SK-N-SH (cell line): ENCODE measurements at regions not wholly inside any gene's neighbourhood (a gene's known extent, or its start where the extent isn't known, plus 50 kb on each side); places are given as distances from the start of the nearest gene placed in this dataset.

Experiments
- CTCF ChIA-PET: fragments of 300-600, 350-600 bp; formaldehyde crosslinking; extraction: SDS; loops from one replicate; lab custom pipeline; 2021; lab: Yijun Ruan, JAX
- POLR2A ChIA-PET: fragments of 350-600 bp; sonication (Branson Sonifier 250); formaldehyde crosslinking; extraction: SDS; loops from one replicate; lab custom pipeline; 2020; ENCODE audit warnings: antibody characterized with exemption, inconsistent platforms; lab: Yijun Ruan, JAX
- DNase-seq: peaks from one replicate; pipeline ENCODE4 v3.0.0; 2012
- H2AFZ ChIP-seq: fragments of 200-600 bp; sonication (generic); 2 replicates; pipeline ENCODE4 v1.8.1; 2016; ENCODE audit warnings: antibody characterized with exemption, mild to moderate bottlenecking, low read depth
- H3F3A ChIP-seq: fragments of 200-600 bp; sonication (generic); replicated peaks from 2 replicates; pipeline ENCODE3; 2016; ENCODE audit warnings: antibody characterized with exemption, mild to moderate bottlenecking; ENCODE audit not compliant: insufficient read depth
- H3K27ac ChIP-seq, 2 experiments: fragments of 200-500 bp in 1 of 2; fragments of 200-600 bp in 1 of 2; sonication (Bioruptor generic) in 1 of 2; sonication (generic), shearing (Covaris generic) in 1 of 2; 2 replicates each; pipeline versions ENCODE4 v1.5.1 to v1.6.1; 2014 to 2016; ENCODE audit warnings: low read depth in 2 of 2, inconsistent platforms in 1 of 2, low read length in 1 of 2, mild to moderate bottlenecking in 1 of 2, mixed read lengths in 1 of 2
- H3K27me3 ChIP-seq: fragments of 200-600 bp; sonication (generic), shearing (Covaris generic); 2 replicates; pipeline ENCODE4 v1.6.1; 2016; ENCODE audit warnings: mixed run types; ENCODE audit not compliant: insufficient read depth
- H3K36me3 ChIP-seq, 2 experiments: fragments of 200-500 bp in 1 of 2; fragments of 200-600 bp in 1 of 2; sonication (Bioruptor generic) in 1 of 2; sonication (generic) in 1 of 2; replicated peaks in 1 of 2; 2 replicates each; pipeline versions ENCODE3 to v1.5.1; 2014 to 2016; ENCODE audit warnings: low read length in 1 of 2, mild to moderate bottlenecking in 1 of 2; ENCODE audit not compliant: insufficient read depth in 2 of 2, control insufficient read depth in 1 of 2
- H3K4me1 ChIP-seq, 2 experiments: fragments of 200-500 bp in 1 of 2; fragments of 200-600 bp in 1 of 2; sonication (Bioruptor generic) in 1 of 2; sonication (generic), shearing (Covaris generic) in 1 of 2; 2 replicates each; pipeline versions ENCODE4 v1.5.1 to v1.6.1; 2014 to 2016; ENCODE audit warnings: low read depth in 1 of 2, low read length in 1 of 2, mixed run types in 1 of 2; ENCODE audit not compliant: insufficient read depth in 2 of 2, control insufficient read depth in 1 of 2
- H3K4me2 ChIP-seq: fragments of 200-600 bp; sonication (generic), shearing (Covaris generic); 2 replicates; pipeline ENCODE4 v1.6.1; 2017; ENCODE audit warnings: mixed run types
- H3K4me3 ChIP-seq, 2 experiments: fragments of 200-500 bp in 1 of 2; fragments of 200-600 bp in 1 of 2; sonication (Bioruptor generic) in 1 of 2; sonication (generic), shearing (Covaris generic) in 1 of 2; 2 replicates each; pipeline versions ENCODE4 v1.5.1 to v1.8.1; 2014 to 2016; ENCODE audit warnings: low read depth in 2 of 2, inconsistent platforms in 1 of 2, low read length in 1 of 2, mild to moderate bottlenecking in 1 of 2, mixed read lengths in 1 of 2, moderate library complexity in 1 of 2
- H3K79me2 ChIP-seq: fragments of 200-600 bp; sonication (generic); 2 replicates; pipeline ENCODE4 v1.8.1; 2017; ENCODE audit warnings: mild to moderate bottlenecking; ENCODE audit not compliant: insufficient read depth
- H3K9ac ChIP-seq: fragments of 200-600 bp; sonication (generic); 2 replicates; pipeline ENCODE4 v1.6.1; 2017; ENCODE audit warnings: mixed run types
- H3K9me2 ChIP-seq: fragments of 200-600 bp; sonication (generic); 2 replicates; pipeline ENCODE4 v1.6.1; 2017; ENCODE audit warnings: mixed run types
- H3K9me3 ChIP-seq: fragments of 200-600 bp; sonication (generic); 2 replicates; pipeline ENCODE4 v1.6.1; 2017; ENCODE audit warnings: mixed run types, mild to moderate bottlenecking, moderate library complexity
- H4K20me1 ChIP-seq: fragments of 200-600 bp; sonication (generic); 2 replicates; pipeline ENCODE4 v1.6.1; 2017; ENCODE audit warnings: mild to moderate bottlenecking, mixed run types; ENCODE audit not compliant: insufficient read depth
- CHD2 ChIP-seq: fragments of 150-350 bp; IDR thresholded peaks from 2 replicates; pipeline ENCODE4 v1.6.1; 2018; ENCODE audit warnings: low read length; ENCODE audit not compliant: partially characterized antibody
- CTCF ChIP-seq: fragments of 200-600 bp; sonication (generic); IDR thresholded peaks from 2 replicates; pipeline ENCODE4 v1.6.1; 2017; ENCODE audit warnings: antibody characterized with exemption, mild to moderate bottlenecking, moderate library complexity
- FOXM1 ChIP-seq: IDR thresholded peaks from 2 replicates; pipeline ENCODE4 v1.4.0; 2012; ENCODE audit warnings: low read depth, mild to moderate bottlenecking
- JUND ChIP-seq: IDR thresholded peaks from 2 replicates; pipeline ENCODE4 v1.4.0; 2012
- MEF2A ChIP-seq: IDR thresholded peaks from 2 replicates; pipeline ENCODE4 v1.4.0; 2012; ENCODE audit warnings: low read depth, borderline replicate concordance
- MXI1 ChIP-seq: IDR thresholded peaks from 2 replicates; pipeline ENCODE4 v1.6.1; 2012; ENCODE audit warnings: mild to moderate bottlenecking, low read depth, low read length, improper control_type of control experiment
- NFIC ChIP-seq: IDR thresholded peaks from 2 replicates; pipeline ENCODE4 v1.4.0; 2012; ENCODE audit warnings: borderline replicate concordance
- NRF1 ChIP-seq: IDR thresholded peaks from 2 replicates; pipeline ENCODE4 v1.6.1; 2012; ENCODE audit warnings: low read depth, mild to moderate bottlenecking, low read length
- PBX3 ChIP-seq: IDR thresholded peaks from 2 replicates; pipeline ENCODE4; 2012
- RAD21 ChIP-seq: IDR thresholded peaks from 2 replicates; pipeline ENCODE4 v1.6.1; 2012; ENCODE audit warnings: mild to moderate bottlenecking, low read length
- RCOR1 ChIP-seq: fragments of 150-350 bp; IDR thresholded peaks from 2 replicates; pipeline ENCODE4 v1.6.1; 2017; ENCODE audit warnings: antibody characterized with exemption, low read length
- SMC3 ChIP-seq: IDR thresholded peaks from 2 replicates; pipeline ENCODE4 v1.6.1; 2012; ENCODE audit warnings: low read depth, low read length, improper control_type of control experiment
- TAF1 ChIP-seq: IDR thresholded peaks from 2 replicates; pipeline ENCODE4 v1.6.1; 2012; ENCODE audit warnings: low read depth, mild to moderate bottlenecking, low read length, moderate library complexity, borderline replicate concordance
- TCF12 ChIP-seq: IDR thresholded peaks from 2 replicates; pipeline ENCODE4 v1.4.0; 2012
- YY1 ChIP-seq: IDR thresholded peaks from 2 replicates; pipeline ENCODE4 v1.4.0; 2012; ENCODE audit warnings: low read depth, mild to moderate bottlenecking
- WGBS: methylation state at CpG from one replicate; pipeline ENCODE4 v1.1.6; 2017; ENCODE audit warnings: low lambda C conversion rate; 5-methylcytosine and 5-hydroxymethylcytosine counted together

- no peak for TF ChIP-seq MXI1
These were observed 86.2 kb upstream of the KCNK12 start (continued) for GRCh38 chr2:47656715-47657600.

- no peaks in the 10 kb centered on the region for H3K79me2 ChIP-seq
- 73% methylated on average over 2 of the region's 2 CpGs for WGBS
- no peak overlapping the region for H3K9ac ChIP-seq
- DNase-seq = no peak
- H3K4me3 ChIP-seq = no peak overlapping the region
- no peak overlapping the region for H3K4me2 ChIP-seq
- POLR2A ChIA-PET = no interaction called here
- H3K27me3 ChIP-seq = peaks cover 11% of the 10 kb centered on the region; the same call in 1 of the 2 replicates
- no peaks in the 10 kb centered on the region for H4K20me1 ChIP-seq
- no peaks in the 10 kb centered on the region for H3F3A ChIP-seq
- H2AFZ ChIP-seq = no peak overlapping the region
- no peaks in the 10 kb centered on the region for H3K9me2 ChIP-seq
- H3K36me3 ChIP-seq = no peaks in the 10 kb centered on the region
- no peak overlapping the region for H3K27ac ChIP-seq
- H3K9me3 ChIP-seq = no peaks in the 10 kb centered on the region
- H3K4me1 ChIP-seq = peaks cover 0 to 11% of the 10 kb centered on the region in 2 experiments; a peak in 1 of 4 replicates
- CTCF ChIA-PET = interaction anchor here (1.0 to 2.3 kb wide), 2 partner anchors 111 to 112 kb away, joined by 3 to 24 read pairs; no protein-coding TSS in a partner anchor
- TF ChIP-seq MXI1 (no peak), CTCF (no peak), YY1 (no peak), TAF1 (no peak), JUND (no peak), FOXM1 (no peak), SMC3 (no peak), TCF12 (no peak), MEF2A (no peak), NRF1 (no peak), NFIC (no peak), RCOR1 (no peak), CHD2 (no peak), RAD21 (no peak), PBX3 (no peak)
These were observed 84.7 kb upstream of the KCNK12 start for GRCh38 chr2:47655563-47655880.
